ENCODE measurements at regions not wholly inside any gene's neighbourhood (a gene's known extent, or its start where the extent isn't known, plus 50 kb on each side); places are given as distances from the start of the nearest gene placed in this dataset.
"Not testable (repeated sequence)": the region's sequence is repeated elsewhere in the genome, so short reads cannot be mapped to it uniquely, and the experiment has no call there.

DNA sequence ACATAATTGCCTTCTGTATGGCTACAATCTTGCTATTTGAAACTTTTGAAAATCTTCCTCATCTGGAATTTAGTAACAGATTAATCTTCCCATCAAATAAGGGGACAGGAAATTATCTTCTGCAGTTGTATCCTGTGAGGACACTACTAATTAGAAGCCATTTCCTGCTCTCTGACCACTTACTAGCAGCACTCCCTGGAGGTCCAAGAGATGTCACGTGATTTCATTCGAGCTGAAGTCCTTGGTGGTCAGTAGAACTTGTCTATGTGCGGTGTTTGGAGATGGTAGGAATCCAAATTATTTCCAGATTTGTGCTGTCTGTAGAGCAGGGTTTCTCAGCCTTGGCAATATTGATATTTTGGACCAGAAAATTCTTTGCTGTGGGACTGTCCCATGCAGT, 202.5 kb downstream of the TFAP2B start:
- Mint-ChIP-seq H3K9me3 (no peaks in the 10 kb centered on the region), H3K36me3 (ENCODE audit: low read depth) (no peaks in the 10 kb centered on the region), H3K27ac (no peak overlapping the region), H3K4me3 (no peak overlapping the region), H3K4me1 (no peaks in the 10 kb centered on the region), H3K27me3 (no peaks in the 10 kb centered on the region)
- no peak for DNase-seq
- ChIA-PET CTCF (no interaction called here), POLR2A (no interaction called here)

DNA sequence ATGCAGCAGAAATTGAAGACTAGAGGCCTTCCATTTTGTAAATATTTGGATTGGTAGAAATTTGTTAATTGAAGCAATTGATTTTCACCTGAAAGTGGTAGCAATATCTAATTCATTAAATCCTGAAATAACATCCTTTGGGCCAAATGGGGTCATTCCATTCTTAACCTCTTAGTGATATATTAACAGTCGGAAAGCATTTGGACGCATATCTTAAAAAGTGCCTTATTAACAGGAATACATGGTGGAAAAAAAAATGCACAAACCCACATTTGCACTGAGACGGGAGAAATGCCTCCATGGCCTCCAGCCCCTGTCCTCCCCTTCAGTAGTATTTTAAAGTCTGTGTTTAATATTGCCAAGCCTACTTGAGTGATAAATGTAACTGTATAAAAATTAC, 205.5 kb downstream of the TFAP2B start:
- H3K27ac Mint-ChIP-seq: no peak overlapping the region
- CTCF ChIA-PET: no interaction called here

DNA sequence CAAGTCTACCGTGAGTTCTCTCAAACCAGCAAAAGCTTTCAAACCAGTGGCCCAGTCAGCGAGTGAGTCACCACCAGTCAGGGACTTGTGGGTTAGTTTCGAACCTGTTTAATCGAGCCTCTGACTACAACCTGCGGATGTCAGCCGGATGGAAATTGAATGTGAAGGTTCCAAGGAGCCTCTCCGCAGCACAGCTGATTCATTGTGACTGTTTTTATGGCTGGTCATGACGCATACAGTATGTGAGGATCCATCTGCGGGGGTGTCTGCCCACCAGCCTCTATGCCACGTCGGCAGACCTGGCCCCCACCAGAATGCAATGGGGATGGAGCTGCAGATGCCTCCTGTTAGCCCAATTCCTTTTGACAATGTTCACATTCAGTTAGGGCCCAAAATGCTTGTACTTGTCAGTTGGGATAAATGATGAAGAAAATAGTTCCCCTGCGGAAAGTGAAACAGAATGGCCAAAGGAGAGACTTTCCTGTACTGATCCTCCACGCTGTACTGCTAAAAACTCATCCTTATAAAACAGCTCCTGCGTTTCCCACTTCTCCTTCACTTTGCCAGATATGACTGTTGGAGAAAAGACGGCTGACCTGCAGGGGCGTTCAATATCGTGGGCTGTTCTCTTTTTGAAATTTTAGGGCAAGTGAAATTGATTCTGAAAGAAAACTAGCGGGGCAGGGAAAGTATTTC, 206.6 kb downstream of the TFAP2B start:
- H3K27me3 Mint-ChIP-seq: no peaks in the 10 kb centered on the region
- CTCF ChIA-PET: no interaction called here
- no peak for DNase-seq
- no peaks in the 10 kb centered on the region for H3K9me3 Mint-ChIP-seq
- POLR2A ChIA-PET: interaction anchor here (0.6 kb wide), 1 partner anchor 364 kb away, joined by 4 read pairs; no protein-coding TSS in a partner anchor
- no peaks in the 10 kb centered on the region for H3K36me3 Mint-ChIP-seq (ENCODE audit: low read depth)
- no peaks in the 10 kb centered on the region for H3K4me1 Mint-ChIP-seq
- H3K4me3 Mint-ChIP-seq: no peak overlapping the region
- no peak overlapping the region for H3K27ac Mint-ChIP-seq

More for the DNA sequence above, 205.5 kb downstream of the TFAP2B start:
- Mint-ChIP-seq H3K27me3 (no peaks in the 10 kb centered on the region), H3K9me3 (no peaks in the 10 kb centered on the region), H3K4me1 (no peaks in the 10 kb centered on the region), H3K4me3 (no peak overlapping the region), H3K36me3 (ENCODE audit: low read depth) (no peaks in the 10 kb centered on the region)
- POLR2A ChIA-PET: no interaction called here
- no peak for DNase-seq

GRCh38 chr6:51027283-51028065, 208.8 kb downstream of the TFAP2B start:
- H3K27me3 Mint-ChIP-seq: no peaks in the 10 kb centered on the region
- ChIA-PET POLR2A (no interaction called here), CTCF (no interaction called here)
- no peak overlapping the region for H3K4me3 Mint-ChIP-seq
- no peak overlapping the region for H3K27ac Mint-ChIP-seq
- no peaks in the 10 kb centered on the region for H3K36me3 Mint-ChIP-seq (ENCODE audit: low read depth)
- no peak for DNase-seq
- H3K4me1 Mint-ChIP-seq: no peaks in the 10 kb centered on the region
- peaks cover 2% of the 10 kb centered on the region for H3K9me3 Mint-ChIP-seq

DNA sequence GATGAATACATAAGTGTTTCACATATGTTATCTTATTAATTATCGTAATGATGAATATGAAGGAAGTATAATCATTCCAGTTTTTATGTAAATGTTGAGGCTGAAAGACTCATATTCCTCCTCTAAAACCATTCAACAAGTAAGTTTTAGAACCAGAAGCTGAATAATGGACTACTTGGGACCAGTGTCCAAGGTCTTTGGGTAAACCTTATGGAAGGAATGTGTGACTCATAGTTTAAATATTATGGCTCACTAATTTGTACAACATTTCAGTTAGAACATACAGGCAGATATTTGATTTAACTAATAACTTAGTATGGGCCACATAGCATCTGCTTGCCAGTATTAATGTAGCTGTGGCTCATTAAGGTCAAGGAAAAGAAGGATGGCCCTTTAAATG, 209.6 kb downstream of the TFAP2B start:
- H3K27me3 Mint-ChIP-seq: no peaks in the 10 kb centered on the region
- H3K4me3 Mint-ChIP-seq: no peak overlapping the region
- CTCF ChIA-PET: no interaction called here
- POLR2A ChIA-PET: no interaction called here
- no peak overlapping the region for H3K27ac Mint-ChIP-seq
- peaks cover 2% of the 10 kb centered on the region for H3K9me3 Mint-ChIP-seq
- no peaks in the 10 kb centered on the region for H3K36me3 Mint-ChIP-seq (ENCODE audit: low read depth)
- DNase-seq: no peak
- H3K4me1 Mint-ChIP-seq: no peaks in the 10 kb centered on the region

- POLR2A ChIA-PET: no interaction called here
- CTCF ChIA-PET: no interaction called here
These were observed 210.9 kb downstream of the TFAP2B start for GRCh38 chr6:51029561-51029960.

GRCh38 chr6:51045548-51045947, 226.9 kb downstream of the TFAP2B start:
- no peaks in the 10 kb centered on the region for H3K4me1 Mint-ChIP-seq
- H3K27ac Mint-ChIP-seq: no peak overlapping the region
- H3K9me3 Mint-ChIP-seq: no peaks in the 10 kb centered on the region
- H3K4me3 Mint-ChIP-seq: no peak overlapping the region
- ChIA-PET CTCF (no interaction called here), POLR2A (no interaction called here)
- H3K36me3 Mint-ChIP-seq (ENCODE audit: low read depth): no peaks in the 10 kb centered on the region
- no peak for DNase-seq
- no peaks in the 10 kb centered on the region for H3K27me3 Mint-ChIP-seq

More at GRCh38 chr6:51029561-51029960, 210.9 kb downstream of the TFAP2B start:
- H3K27me3 Mint-ChIP-seq: no peaks in the 10 kb centered on the region
- H3K36me3 Mint-ChIP-seq (ENCODE audit: low read depth): no peaks in the 10 kb centered on the region
- H3K4me3 Mint-ChIP-seq: no peak overlapping the region
- no peak for DNase-seq
- H3K9me3 Mint-ChIP-seq: peaks cover 2% of the 10 kb centered on the region
- no peaks in the 10 kb centered on the region for H3K4me1 Mint-ChIP-seq
- no peak overlapping the region for H3K27ac Mint-ChIP-seq

- Mint-ChIP-seq H3K4me1 (no peaks in the 10 kb centered on the region), H3K27ac (no peak overlapping the region), H3K4me3 (no peak overlapping the region), H3K36me3 (ENCODE audit: low read depth) (no peaks in the 10 kb centered on the region), H3K27me3 (no peaks in the 10 kb centered on the region), H3K9me3 (no peaks in the 10 kb centered on the region)
- DNase-seq: no peak
- ChIA-PET POLR2A (no interaction called here), CTCF (no interaction called here)
These were observed 230.8 kb downstream of the TFAP2B start for GRCh38 chr6:51049288-51049982.

DNA sequence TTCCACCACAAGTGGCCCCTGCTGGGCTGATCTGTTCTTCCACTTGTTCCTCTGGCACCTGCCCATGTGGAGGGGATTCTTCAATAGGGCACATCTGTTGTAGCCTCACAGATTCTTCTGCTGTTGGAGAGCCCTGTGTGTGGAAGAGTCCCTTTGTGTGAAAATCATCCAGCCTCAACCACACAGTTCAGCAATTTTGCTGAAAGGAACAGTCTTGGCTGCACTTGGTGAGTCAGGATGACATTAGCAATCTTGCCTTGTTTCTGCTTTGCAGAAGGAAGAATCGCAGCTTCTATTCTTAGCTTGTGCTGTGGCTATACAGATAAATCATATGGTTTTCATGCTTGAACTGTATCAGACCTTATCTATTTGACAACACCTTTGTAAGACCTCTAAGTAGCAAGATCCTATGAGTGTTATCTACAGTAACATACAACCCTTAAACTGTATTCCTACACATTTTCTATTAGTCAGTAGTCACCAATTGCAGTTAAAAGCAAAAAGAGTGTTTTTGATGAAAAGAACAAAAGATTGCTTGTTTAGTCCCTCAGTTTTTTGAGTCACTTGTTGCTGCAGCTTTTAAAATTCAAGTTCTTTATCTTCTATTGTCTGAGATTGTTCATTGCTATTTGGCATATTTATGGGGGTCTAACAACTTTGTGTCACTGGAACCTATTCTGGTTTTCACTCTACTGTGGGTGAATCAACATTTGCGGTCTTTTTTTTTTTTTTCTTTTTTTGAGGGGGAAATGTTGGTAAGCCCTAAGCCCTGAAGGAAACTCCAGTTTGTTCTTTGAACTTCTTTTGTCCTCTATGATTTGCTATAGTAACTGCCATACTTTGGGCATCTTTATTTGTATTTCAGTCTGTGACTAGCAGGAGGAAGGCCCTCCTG, 231.6 kb downstream of the TFAP2B start:
- ChIA-PET POLR2A (no interaction called here), CTCF (no interaction called here)
- Mint-ChIP-seq H3K36me3 (ENCODE audit: low read depth) (no peaks in the 10 kb centered on the region), H3K4me1 (no peaks in the 10 kb centered on the region), H3K27me3 (no peaks in the 10 kb centered on the region), H3K9me3 (no peaks in the 10 kb centered on the region), H3K27ac (no peak overlapping the region), H3K4me3 (no peak overlapping the region)
- no peak for DNase-seq

DNA sequence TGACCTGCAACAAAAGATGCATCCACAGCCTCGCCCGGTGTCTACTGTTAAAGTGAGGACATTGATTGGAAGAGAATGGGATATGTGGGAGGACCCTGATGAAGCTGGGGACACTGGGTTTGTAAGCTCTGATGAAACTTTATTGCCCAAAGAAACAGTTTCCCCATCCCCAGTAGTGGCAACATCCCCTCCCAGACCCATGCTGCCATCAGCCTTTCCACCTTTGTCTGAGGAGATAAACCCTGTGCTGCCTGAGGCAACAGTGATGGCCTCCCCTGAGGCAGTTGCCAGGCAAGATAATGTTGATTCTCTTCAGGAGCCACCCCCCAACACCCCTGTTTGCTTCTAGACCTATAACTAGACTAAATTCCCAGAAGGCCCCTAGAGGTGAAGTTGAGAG, 234.0 kb downstream of the TFAP2B start:
- DNase-seq; H3K27ac Mint-ChIP-seq; H3K9me3 Mint-ChIP-seq; H3K4me3 Mint-ChIP-seq; H3K36me3 Mint-ChIP-seq (ENCODE audit: low read depth); CTCF ChIA-PET; H3K27me3 Mint-ChIP-seq; H3K4me1 Mint-ChIP-seq; POLR2A ChIA-PET: not testable (repeated sequence)

DNA sequence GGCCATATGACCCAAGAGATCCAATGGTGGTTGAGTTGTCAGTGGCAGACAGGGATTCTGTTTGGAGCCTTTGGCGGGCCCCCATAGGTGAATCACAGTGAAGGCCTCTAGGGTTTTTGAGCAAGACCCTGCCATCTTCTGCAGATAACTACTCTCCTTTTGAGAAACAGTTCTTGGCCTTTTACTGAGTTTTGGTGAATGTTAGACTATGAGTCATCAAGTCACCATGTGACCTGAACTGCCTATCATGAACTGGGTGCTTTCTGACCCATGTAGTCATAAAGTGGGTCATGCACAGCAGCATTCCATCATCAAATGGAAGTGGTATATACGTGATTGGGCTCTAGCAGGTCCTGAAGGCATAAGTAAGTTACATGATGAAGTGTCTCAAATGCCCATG, 236.6 kb downstream of the TFAP2B start:
- H3K9me3 Mint-ChIP-seq; CTCF ChIA-PET; H3K27ac Mint-ChIP-seq; H3K27me3 Mint-ChIP-seq; H3K36me3 Mint-ChIP-seq (ENCODE audit: low read depth); POLR2A ChIA-PET; H3K4me3 Mint-ChIP-seq; H3K4me1 Mint-ChIP-seq; DNase-seq: not testable (repeated sequence)

- H3K4me3 Mint-ChIP-seq: no peak overlapping the region
- H3K27me3 Mint-ChIP-seq: no peaks in the 10 kb centered on the region
- no peak overlapping the region for H3K27ac Mint-ChIP-seq
- H3K36me3 Mint-ChIP-seq (ENCODE audit: low read depth): no peaks in the 10 kb centered on the region
- no peak for DNase-seq
- POLR2A ChIA-PET: no interaction called here
- CTCF ChIA-PET: no interaction called here
- peaks cover 5% of the 10 kb centered on the region for H3K9me3 Mint-ChIP-seq
- H3K4me1 Mint-ChIP-seq: no peaks in the 10 kb centered on the region
These were observed 238.6 kb downstream of the TFAP2B start for GRCh38 chr6:51057296-51057695.

DNA sequence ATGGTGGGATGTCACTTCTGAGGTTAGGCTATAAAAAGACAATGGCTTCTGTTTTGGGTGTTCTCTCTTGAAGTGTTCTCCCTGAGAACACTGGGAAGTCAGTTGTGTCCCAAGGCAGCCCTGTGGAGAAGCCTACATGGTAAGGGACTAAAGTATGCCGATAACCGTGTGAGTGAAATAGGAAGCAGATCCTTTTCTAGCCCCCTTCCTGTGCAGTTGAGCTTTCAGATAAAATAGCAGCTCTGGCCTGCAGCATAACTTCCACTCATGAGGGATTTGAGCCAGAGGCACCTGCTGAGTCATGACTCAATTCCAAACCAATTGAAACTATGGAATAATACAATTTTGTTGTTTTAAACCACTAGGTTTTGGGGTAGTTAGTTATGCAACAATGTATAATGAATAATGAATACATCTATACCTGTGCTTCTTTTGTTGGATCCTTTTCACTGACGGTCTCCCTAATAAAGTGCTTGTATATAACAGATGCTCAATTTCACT, 241.6 kb downstream of the TFAP2B start:
- H3K9me3 Mint-ChIP-seq: peaks cover 5% of the 10 kb centered on the region
- no peaks in the 10 kb centered on the region for H3K27me3 Mint-ChIP-seq
- no peak overlapping the region for H3K27ac Mint-ChIP-seq
- CTCF ChIA-PET: no interaction called here
- DNase-seq: no peak
- H3K4me3 Mint-ChIP-seq: no peak overlapping the region
- POLR2A ChIA-PET: no interaction called here
- no peaks in the 10 kb centered on the region for H3K4me1 Mint-ChIP-seq
- no peaks in the 10 kb centered on the region for H3K36me3 Mint-ChIP-seq (ENCODE audit: low read depth)

Measured in activated CD4-positive, alpha-beta T cell treated with anti-CD3 and anti-CD28 coated beads, Interleukin-2, amount 10 ng/mL, durations not matched to agents 7 days and 5 days (primary cell).